ENCODE measurements at regions not wholly inside any gene's neighbourhood (a gene's known extent, or its start where the extent isn't known, plus 50 kb on each side); places are given as distances from the start of the nearest gene placed in this dataset.

DNA sequence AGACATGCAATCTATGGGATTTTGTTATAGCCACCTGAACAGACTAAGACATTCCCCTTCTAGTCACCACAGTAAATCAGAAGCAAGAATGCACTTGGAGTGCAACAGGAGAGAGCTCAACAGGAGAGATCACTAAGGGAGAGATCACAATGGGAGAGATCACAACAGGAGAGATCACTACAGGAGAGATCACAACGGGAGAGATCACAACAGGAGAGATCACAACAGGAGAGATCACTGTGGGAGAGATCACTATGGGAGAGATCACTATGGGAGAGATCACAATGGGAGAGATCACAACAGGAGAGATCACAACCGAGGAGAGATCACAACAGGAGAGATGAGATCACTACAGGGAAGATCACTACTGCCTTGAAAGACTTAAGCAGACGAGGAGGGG lies 238.5 kb upstream of the PITRM1 start:
- Histone ChIP-seq H3K4me1 (ENCODE audit: control insufficient read depth in 1 of 2, insufficient read depth in 2 of 2, low read length in 2 of 2) (no peaks in the 10 kb centered on the region), H3K9me3 (ENCODE audit: control insufficient read depth in 1 of 2, low read length in 2 of 2) (no peaks in the 10 kb centered on the region), H3K27me3 (ENCODE audit: low read depth, low read length) (no peaks in the 10 kb centered on the region), H3K36me3 (ENCODE audit: control insufficient read depth in 1 of 2, insufficient read depth in 2 of 2, low read length in 2 of 2) (no peaks in the 10 kb centered on the region), H3K27ac (ENCODE audit: low read length) (no peak overlapping the region), H3K4me3 (ENCODE audit: low read depth in 1 of 2, low read length in 2 of 2) (no peak overlapping the region)

DNA sequence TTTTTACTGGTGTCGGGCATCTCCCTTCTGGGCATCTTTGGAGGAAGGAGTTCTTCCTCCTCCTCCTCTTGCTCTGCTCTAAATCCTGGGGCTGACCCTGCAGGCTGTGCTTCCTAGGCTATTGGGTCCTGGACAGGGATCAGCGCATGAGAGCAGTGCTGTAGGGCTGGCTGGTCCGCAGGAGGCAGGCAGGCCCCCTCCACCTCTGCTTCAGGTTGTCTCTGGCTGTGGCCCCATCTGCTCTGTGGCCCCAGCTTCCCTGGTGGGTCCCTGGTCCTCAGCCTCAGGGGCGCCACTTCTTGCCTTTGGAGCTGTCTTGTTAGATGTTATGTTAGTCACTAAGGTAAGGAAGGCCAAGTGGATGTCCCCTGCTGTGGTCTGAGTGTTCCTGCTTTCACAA lies 237.3 kb upstream of the PITRM1 start:
- Histone ChIP-seq H3K4me1 (ENCODE audit: control insufficient read depth in 1 of 2, insufficient read depth in 2 of 2, low read length in 2 of 2) (no peaks in the 10 kb centered on the region), H3K36me3 (ENCODE audit: control insufficient read depth in 1 of 2, insufficient read depth in 2 of 2, low read length in 2 of 2) (no peaks in the 10 kb centered on the region), H3K27ac (ENCODE audit: low read length) (no peak overlapping the region), H3K27me3 (ENCODE audit: low read depth, low read length) (no peaks in the 10 kb centered on the region), H3K4me3 (ENCODE audit: low read depth in 1 of 2, low read length in 2 of 2) (no peak overlapping the region), H3K9me3 (ENCODE audit: control insufficient read depth in 1 of 2, low read length in 2 of 2) (no peaks in the 10 kb centered on the region)

DNA sequence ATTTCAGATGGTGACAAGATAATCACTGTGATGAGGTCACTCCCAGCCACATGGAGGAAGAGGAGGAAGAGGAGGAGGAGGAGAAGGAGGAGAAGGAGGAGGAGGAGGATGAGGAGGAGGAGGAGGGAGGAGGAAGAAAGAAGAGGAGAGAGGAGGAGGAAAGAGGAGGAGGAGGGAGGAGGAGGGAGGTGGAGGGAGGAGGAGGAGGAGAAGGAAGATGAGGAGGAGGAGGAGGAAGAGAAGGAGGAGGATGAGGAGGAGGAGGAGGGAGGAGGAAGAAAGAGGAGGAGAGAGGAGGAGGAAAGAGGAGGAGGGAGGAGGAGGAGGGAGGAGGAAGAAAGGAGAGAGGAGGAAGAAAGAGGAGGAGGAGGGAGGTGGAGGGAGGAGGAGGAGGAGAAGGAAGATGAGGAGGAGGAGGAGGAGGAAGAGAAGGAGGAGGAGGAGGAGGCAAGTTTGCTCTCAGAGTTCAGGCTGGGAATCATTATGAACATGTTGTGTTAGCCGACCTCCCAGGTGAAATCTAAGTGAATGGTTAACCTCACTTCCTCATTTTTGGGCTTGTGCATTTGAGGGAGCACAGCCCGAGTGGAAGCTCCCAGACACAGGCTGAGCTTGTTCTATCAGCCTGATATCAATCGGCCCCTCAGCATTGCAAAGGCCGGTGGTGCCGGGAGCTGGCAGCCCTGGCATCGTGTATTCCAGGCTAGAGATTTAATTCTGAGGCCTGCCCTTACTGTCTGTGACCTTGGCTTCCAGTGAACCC lies 236.2 kb upstream of the PITRM1 start:
- no peaks in the 10 kb centered on the region for H3K9me3 ChIP-seq (ENCODE audit: control insufficient read depth in 1 of 2, low read length in 2 of 2)
- H3K36me3 ChIP-seq (ENCODE audit: control insufficient read depth in 1 of 2, insufficient read depth in 2 of 2, low read length in 2 of 2) = no peaks in the 10 kb centered on the region
- H3K4me1 ChIP-seq (ENCODE audit: control insufficient read depth in 1 of 2, insufficient read depth in 2 of 2, low read length in 2 of 2) = no peaks in the 10 kb centered on the region
- H3K4me3 ChIP-seq (ENCODE audit: low read depth in 1 of 2, low read length in 2 of 2) = no peak overlapping the region
- no peak overlapping the region for H3K27ac ChIP-seq (ENCODE audit: low read length)
- H3K27me3 ChIP-seq (ENCODE audit: low read depth, low read length) = no peaks in the 10 kb centered on the region

DNA sequence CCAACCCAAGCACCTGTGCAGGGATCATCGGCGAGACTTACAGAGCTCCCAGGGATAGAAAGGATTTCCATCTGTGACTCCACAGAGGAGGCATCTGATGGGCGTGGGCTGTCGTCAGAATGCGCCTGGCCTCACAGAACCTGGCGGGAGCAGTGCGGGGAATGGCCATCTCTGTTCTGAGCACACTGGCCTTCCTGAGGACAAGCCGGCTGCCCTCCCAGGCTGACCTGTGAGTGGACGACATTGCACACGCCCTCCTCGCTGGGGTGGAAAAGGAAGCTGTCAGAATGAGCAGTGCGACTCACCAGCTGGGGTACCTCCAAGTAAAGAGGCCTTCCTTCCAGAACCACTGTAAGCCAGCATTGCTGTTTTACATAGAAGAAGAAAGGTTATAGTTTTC lies 234.6 kb upstream of the PITRM1 start:
- Histone ChIP-seq H3K4me1 (ENCODE audit: control insufficient read depth in 1 of 2, insufficient read depth in 2 of 2, low read length in 2 of 2) (no peaks in the 10 kb centered on the region), H3K4me3 (ENCODE audit: low read depth in 1 of 2, low read length in 2 of 2) (no peak overlapping the region), H3K9me3 (ENCODE audit: control insufficient read depth in 1 of 2, low read length in 2 of 2) (no peaks in the 10 kb centered on the region), H3K36me3 (ENCODE audit: control insufficient read depth in 1 of 2, insufficient read depth in 2 of 2, low read length in 2 of 2) (no peaks in the 10 kb centered on the region), H3K27me3 (ENCODE audit: low read depth, low read length) (no peaks in the 10 kb centered on the region), H3K27ac (ENCODE audit: low read length) (no peak overlapping the region)

DNA sequence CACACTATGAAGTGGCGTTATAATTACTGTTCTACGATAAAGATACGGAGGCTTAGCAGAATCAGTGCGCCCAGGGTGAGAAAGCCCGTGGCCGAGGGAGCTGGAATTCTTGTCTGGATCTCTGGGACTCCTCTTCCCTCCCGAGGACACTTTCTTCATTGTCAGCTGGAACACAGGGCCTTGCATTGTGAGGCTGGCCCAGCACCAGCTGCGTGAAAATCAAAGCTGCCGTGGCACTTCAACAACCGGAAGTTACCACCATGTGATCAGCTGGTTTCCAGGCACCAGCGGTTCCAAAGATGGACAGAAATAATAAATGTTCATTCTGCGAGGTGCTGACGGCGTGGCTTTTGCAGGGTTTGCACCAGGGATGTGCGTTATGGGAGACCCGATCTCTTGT lies 234.0 kb upstream of the PITRM1 start:
- H3K4me3 ChIP-seq (ENCODE audit: low read depth in 1 of 2, low read length in 2 of 2) = no peak overlapping the region
- H3K9me3 ChIP-seq (ENCODE audit: control insufficient read depth in 1 of 2, low read length in 2 of 2) = no peaks in the 10 kb centered on the region
- H3K36me3 ChIP-seq (ENCODE audit: control insufficient read depth in 1 of 2, insufficient read depth in 2 of 2, low read length in 2 of 2) = no peaks in the 10 kb centered on the region
- H3K27ac ChIP-seq (ENCODE audit: low read length) = no peak overlapping the region
- no peaks in the 10 kb centered on the region for H3K4me1 ChIP-seq (ENCODE audit: control insufficient read depth in 1 of 2, insufficient read depth in 2 of 2, low read length in 2 of 2)
- H3K27me3 ChIP-seq (ENCODE audit: low read depth, low read length) = no peaks in the 10 kb centered on the region

DNA sequence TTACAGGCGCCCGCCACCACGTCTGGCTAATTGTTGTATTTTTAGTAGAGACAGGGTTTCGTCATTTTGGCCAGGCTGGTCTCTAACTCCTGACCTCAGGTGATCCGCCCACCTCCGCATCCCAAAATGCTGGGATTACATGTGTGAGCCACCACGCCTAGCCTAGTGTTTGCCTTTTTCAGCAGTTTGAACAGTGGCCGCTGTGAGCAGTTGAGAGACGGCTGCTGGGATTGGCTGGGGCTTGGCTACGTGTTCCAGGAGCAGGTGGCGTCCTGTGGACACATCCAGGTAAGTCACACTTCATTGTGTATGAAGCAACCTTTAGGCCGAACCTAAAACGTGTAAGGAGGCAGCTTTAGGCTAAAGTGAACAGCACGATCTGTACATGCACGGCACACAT lies 231.8 kb upstream of the PITRM1 start:
- H3K27ac ChIP-seq (ENCODE audit: low read length) = no peak overlapping the region
- no peaks in the 10 kb centered on the region for H3K36me3 ChIP-seq (ENCODE audit: control insufficient read depth in 1 of 2, insufficient read depth in 2 of 2, low read length in 2 of 2)
- H3K9me3 ChIP-seq (ENCODE audit: control insufficient read depth in 1 of 2, low read length in 2 of 2) = no peaks in the 10 kb centered on the region
- H3K4me1 ChIP-seq (ENCODE audit: control insufficient read depth in 1 of 2, insufficient read depth in 2 of 2, low read length in 2 of 2) = no peaks in the 10 kb centered on the region
- no peaks in the 10 kb centered on the region for H3K27me3 ChIP-seq (ENCODE audit: low read depth, low read length)
- no peak overlapping the region for H3K4me3 ChIP-seq (ENCODE audit: low read depth in 1 of 2, low read length in 2 of 2)

DNA sequence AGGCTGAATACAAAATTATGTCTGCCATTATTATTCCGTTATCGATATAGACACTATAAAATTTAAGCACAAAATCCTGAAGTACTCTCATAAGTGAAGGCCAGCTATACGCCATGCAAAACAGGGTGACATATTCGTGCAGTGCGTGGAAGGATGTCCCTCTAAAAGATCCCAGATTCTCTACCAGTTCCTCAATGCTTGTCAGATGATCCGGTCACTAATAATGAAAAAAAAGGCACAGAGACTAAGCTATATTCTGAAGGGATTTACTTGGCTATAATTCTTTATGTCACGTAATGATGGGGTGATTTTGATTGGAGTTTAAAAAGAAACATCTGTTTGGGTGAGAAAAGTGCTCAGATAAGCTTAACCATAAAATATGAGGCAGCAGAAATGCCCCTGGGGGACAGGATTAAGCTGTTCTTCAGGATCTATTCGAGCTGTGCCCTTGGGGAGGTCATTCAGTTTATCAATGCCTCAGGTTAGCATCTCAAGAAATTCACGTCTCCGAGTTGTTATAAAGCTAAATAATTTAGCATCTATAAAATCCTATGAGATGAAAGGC lies 229.7 kb upstream of the PITRM1 start:
- Histone ChIP-seq H3K27ac (ENCODE audit: low read length) (no peak overlapping the region), H3K9me3 (ENCODE audit: control insufficient read depth in 1 of 2, low read length in 2 of 2) (no peaks in the 10 kb centered on the region), H3K4me1 (ENCODE audit: control insufficient read depth in 1 of 2, insufficient read depth in 2 of 2, low read length in 2 of 2) (no peaks in the 10 kb centered on the region), H3K36me3 (ENCODE audit: control insufficient read depth in 1 of 2, insufficient read depth in 2 of 2, low read length in 2 of 2) (no peaks in the 10 kb centered on the region), H3K27me3 (ENCODE audit: low read depth, low read length) (no peaks in the 10 kb centered on the region), H3K4me3 (ENCODE audit: low read depth in 1 of 2, low read length in 2 of 2) (no peak overlapping the region)

DNA sequence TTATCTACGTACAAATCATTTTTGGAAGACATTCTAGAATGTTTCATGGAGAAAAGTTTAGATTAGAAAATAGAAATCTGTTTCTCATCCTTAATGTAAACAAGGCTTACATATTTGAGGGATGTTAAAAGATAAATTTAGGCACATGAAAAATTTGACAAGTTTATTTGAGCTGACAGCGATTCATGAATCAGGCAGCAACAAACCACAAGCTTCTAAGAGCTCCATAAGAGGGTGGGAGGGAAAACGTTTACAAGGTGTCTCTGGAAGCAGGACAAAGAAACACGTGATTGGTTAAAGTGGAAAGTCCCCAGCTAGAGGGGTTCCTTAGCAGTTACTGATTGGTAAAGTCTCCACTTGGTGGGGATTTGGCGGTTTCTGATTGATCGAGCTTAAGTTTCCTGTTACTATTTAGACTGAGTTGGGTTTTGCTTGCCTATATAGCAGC lies 228.9 kb upstream of the PITRM1 start:
- Histone ChIP-seq H3K4me3 (ENCODE audit: low read depth in 1 of 2, low read length in 2 of 2) (no peak overlapping the region), H3K27ac (ENCODE audit: low read length) (no peak overlapping the region), H3K9me3 (ENCODE audit: control insufficient read depth in 1 of 2, low read length in 2 of 2) (no peaks in the 10 kb centered on the region)

DNA sequence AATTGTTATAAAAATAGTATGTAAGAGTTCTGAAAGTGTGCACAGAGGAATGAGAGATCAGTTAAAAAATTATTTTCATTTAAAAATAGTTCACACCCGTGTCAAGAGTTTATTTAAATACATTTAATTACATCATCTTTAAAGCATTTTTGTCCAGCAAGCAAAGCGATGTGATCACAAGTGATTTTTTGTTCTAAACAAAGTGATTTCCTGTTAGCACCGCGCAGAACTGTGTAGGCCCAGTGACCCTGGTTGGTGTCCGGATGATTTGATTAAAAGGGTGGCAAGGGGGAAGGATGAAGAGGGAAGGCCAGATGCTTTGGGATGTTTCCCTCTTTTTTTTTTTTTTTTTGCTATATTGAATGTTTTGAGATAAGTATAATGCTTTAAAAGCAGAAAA lies 227.8 kb upstream of the PITRM1 start:
- Histone ChIP-seq H3K36me3 (ENCODE audit: control insufficient read depth in 1 of 2, insufficient read depth in 2 of 2, low read length in 2 of 2) (no peaks in the 10 kb centered on the region), H3K4me3 (ENCODE audit: low read depth in 1 of 2, low read length in 2 of 2) (no peak overlapping the region), H3K27ac (ENCODE audit: low read length) (no peak overlapping the region), H3K9me3 (ENCODE audit: control insufficient read depth in 1 of 2, low read length in 2 of 2) (no peaks in the 10 kb centered on the region), H3K27me3 (ENCODE audit: low read depth, low read length) (no peaks in the 10 kb centered on the region), H3K4me1 (ENCODE audit: control insufficient read depth in 1 of 2, insufficient read depth in 2 of 2, low read length in 2 of 2) (peaks cover 0 to 6% of the 10 kb centered on the region in 2 donors)

More for the DNA sequence above, 228.9 kb upstream of the PITRM1 start:
- Histone ChIP-seq H3K4me1 (ENCODE audit: control insufficient read depth in 1 of 2, insufficient read depth in 2 of 2, low read length in 2 of 2) (no peaks in the 10 kb centered on the region), H3K36me3 (ENCODE audit: control insufficient read depth in 1 of 2, insufficient read depth in 2 of 2, low read length in 2 of 2) (no peaks in the 10 kb centered on the region), H3K27me3 (ENCODE audit: low read depth, low read length) (no peaks in the 10 kb centered on the region)

DNA sequence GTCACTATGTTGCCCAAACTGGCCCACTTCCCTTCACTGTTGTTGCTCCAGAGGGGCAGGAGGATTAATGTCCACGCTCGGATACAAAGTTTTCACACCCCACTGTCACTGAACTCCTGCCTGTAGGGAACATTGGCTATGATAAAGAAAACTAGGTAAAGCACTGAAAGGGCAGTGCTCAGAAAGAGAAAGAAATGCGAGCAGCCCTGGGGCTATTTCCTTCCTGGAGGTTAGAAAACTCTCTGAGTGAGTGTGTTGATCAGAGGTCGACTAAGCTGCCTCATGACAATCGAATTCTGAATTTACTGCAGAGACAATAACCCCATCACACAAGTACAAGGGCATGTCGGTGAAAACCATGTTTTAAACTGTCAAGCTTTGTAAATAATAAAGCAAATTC lies 227.2 kb upstream of the PITRM1 start:
- no peak overlapping the region for H3K27ac ChIP-seq (ENCODE audit: low read length)
- H3K9me3 ChIP-seq (ENCODE audit: control insufficient read depth in 1 of 2, low read length in 2 of 2) = no peaks in the 10 kb centered on the region
- H3K4me1 ChIP-seq (ENCODE audit: control insufficient read depth in 1 of 2, insufficient read depth in 2 of 2, low read length in 2 of 2) = peaks cover 0 to 7% of the 10 kb centered on the region in 2 donors
- H3K4me3 ChIP-seq (ENCODE audit: low read depth in 1 of 2, low read length in 2 of 2) = no peak overlapping the region
- no peaks in the 10 kb centered on the region for H3K27me3 ChIP-seq (ENCODE audit: low read depth, low read length)
- H3K36me3 ChIP-seq (ENCODE audit: control insufficient read depth in 1 of 2, insufficient read depth in 2 of 2, low read length in 2 of 2) = no peaks in the 10 kb centered on the region

DNA sequence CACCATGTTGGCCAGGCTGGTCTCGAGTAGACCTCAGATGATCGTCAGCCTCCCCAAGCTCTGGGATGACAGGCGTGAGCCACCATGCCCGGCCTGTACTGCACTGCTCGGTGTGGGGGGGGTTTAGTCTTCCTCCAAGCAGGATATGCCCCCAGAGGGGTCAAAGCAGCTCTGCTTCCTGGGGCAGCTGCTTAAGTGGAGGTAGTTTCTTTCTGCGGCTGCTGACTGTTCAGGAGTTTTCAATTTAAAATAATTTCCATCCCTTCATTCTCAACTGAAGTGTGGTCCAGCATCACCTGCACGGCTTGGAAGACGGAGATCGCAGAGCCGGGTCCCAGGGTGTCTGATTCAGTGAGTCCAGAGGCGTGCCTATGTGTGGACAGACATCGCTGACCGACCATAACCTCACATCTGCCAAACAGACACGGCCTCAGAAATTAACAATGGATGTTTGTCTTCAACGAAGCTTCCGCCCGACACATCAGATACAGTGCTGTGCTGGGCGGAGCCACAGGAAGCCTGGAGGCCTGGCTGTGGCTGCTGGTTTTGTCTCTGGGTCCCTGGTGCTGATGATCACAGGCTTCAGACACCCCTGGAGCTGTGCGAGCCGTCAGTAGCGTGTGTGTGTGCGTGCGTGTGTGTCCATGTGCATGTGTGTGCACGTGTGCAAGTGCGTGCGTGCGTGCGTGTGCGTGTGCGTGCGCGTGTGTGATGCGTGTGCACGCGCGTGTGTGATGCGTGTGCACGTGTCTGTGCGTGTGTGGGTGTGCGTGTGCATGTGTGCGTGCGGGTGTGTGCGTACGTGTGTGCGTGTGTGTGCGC lies 226.5 kb upstream of the PITRM1 start:
- Histone ChIP-seq H3K27ac (ENCODE audit: low read length) (no peak overlapping the region), H3K9me3 (ENCODE audit: control insufficient read depth in 1 of 2, low read length in 2 of 2) (no peaks in the 10 kb centered on the region), H3K4me3 (ENCODE audit: low read depth in 1 of 2, low read length in 2 of 2) (no peak overlapping the region), H3K36me3 (ENCODE audit: control insufficient read depth in 1 of 2, insufficient read depth in 2 of 2, low read length in 2 of 2) (no peaks in the 10 kb centered on the region), H3K27me3 (ENCODE audit: low read depth, low read length) (no peaks in the 10 kb centered on the region), H3K4me1 (ENCODE audit: control insufficient read depth in 1 of 2, insufficient read depth in 2 of 2, low read length in 2 of 2) (peaks cover 0 to 7% of the 10 kb centered on the region in 2 donors)
